Cardiac fibroblast (primary cell): ENCODE measurements at regions not wholly inside any gene's neighbourhood (a gene's known extent, or its start where the extent isn't known, plus 50 kb on each side); places are given as distances from the start of the nearest gene placed in this dataset.

Experiments
- DNase-seq, 2 donors: peaks; one replicate each; pipeline versions ENCODE4 v3.0.0 to v3.0.0-alpha.2; 2010; ENCODE audit warnings: low read depth in 2 of 2
- H3K4me3 ChIP-seq, 2 donors: replicated peaks in 1 of 2; 1 replicate in 1 of 2; 2 replicates in 1 of 2; pipeline ENCODE4 v1.5.1; 2011; ENCODE audit warnings: low read depth in 2 of 2, low read length in 2 of 2, mild to moderate bottlenecking in 2 of 2, moderate library complexity in 1 of 2
- TF ChIP-seq, protein P1 (sequence below): IDR thresholded peaks from one replicate; pipeline ENCODE4 v1.5.1; 2011; ENCODE audit warnings: low read depth, mild to moderate bottlenecking, low read length, inconsistent platforms

DNA sequence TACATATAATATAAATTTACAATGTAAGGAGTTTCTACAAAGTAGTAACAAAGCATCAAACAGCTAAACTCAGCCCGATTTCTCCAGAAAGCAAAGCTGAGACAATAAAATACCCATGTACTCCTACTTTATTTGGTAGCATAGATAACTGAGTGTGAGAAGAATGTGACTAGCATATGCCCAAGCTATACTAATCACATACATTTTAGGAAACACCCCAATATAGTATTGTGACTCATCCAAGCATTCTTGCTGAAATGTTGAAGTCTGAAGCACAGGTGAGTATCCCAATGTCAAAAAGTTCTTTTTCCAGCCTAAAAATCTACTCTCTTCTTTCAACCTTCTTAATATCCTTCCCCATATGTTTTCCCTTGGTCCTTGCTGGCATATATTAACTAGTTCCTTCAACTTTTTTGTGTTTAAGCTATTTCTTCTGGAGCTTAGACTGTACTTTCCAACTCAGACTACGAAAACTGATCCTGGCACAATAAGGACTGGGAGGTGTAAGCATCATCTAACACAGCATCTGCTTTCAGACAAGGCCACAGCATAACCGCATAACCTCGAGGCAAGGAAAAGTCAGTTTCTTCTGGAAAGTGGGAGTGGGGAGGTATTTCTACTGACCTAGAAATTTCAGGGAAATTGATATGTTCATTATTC lies 163.0 kb upstream of the RNPC3 start:
- DNase-seq = no peak

DNA sequence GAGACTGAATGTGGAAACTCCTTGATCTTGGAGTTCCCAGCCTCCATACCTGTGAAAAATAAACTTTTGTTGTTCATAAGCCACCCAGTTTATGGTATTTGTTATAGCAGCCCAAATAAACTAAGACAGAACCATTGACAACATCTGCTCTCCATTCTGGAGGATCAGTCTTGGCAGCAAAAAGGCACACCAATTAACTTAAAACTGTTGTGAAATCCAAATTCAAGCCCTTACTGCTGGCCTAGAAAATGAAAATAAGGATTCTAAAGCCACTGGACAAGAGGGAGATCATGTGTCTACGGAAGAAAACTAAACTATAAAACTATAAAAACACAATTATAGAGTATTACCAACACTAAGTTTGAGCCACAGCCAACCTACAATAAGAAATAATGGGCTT lies 172.1 kb upstream of the RNPC3 start:
- no peak overlapping the region for H3K4me3 ChIP-seq
- DNase-seq = no peak
- TF ChIP-seq, protein P1, sequence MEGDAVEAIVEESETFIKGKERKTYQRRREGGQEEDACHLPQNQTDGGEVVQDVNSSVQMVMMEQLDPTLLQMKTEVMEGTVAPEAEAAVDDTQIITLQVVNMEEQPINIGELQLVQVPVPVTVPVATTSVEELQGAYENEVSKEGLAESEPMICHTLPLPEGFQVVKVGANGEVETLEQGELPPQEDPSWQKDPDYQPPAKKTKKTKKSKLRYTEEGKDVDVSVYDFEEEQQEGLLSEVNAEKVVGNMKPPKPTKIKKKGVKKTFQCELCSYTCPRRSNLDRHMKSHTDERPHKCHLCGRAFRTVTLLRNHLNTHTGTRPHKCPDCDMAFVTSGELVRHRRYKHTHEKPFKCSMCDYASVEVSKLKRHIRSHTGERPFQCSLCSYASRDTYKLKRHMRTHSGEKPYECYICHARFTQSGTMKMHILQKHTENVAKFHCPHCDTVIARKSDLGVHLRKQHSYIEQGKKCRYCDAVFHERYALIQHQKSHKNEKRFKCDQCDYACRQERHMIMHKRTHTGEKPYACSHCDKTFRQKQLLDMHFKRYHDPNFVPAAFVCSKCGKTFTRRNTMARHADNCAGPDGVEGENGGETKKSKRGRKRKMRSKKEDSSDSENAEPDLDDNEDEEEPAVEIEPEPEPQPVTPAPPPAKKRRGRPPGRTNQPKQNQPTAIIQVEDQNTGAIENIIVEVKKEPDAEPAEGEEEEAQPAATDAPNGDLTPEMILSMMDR = no peak

More for the DNA sequence above, 163.0 kb upstream of the RNPC3 start:
- TF ChIP-seq, protein P1 = no peak
- H3K4me3 ChIP-seq = no peak overlapping the region

DNA sequence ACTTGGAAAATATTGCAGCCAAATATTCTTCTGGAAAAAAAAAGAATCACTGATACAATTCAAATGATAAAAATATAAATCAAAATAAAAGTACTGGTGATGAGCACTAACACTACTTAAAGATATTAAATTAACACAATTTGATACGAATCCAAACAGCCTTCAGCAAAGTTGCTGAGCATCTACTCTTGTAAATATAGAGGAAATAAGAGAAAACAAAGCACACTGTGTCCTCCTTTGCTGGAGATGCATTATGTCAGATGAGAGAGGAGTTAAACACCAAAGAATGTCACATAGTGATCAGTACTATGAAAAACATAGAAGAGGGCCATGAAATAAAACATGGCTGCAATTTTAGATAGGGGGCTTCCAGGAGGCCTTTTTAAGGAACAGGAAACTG lies 177.4 kb upstream of the RNPC3 start:
- no peak overlapping the region for H3K4me3 ChIP-seq
- TF ChIP-seq, protein P1 = no peak
- DNase-seq = no peak

DNA sequence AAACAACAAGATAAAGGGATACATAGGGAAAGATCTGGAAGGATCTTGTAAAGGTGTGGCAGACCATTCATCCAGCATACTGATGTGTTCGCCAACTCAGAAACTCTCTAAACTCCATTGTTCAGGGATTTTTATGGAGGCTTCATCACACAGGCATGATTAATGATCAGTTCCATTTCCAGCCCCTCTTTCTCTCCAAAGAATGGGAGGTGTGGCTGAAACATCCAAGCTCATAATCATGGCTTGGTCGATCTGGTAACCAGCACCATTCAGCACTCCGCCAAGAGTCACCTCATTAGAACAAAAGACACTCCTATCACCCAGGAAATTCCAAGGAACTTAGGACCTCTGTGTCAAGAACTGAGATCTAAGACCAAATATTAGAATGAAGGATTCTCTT lies 180.6 kb upstream of the RNPC3 start:
- TF ChIP-seq, protein P1 = no peak
- H3K4me3 ChIP-seq = no peak overlapping the region
- DNase-seq = no peak

DNA sequence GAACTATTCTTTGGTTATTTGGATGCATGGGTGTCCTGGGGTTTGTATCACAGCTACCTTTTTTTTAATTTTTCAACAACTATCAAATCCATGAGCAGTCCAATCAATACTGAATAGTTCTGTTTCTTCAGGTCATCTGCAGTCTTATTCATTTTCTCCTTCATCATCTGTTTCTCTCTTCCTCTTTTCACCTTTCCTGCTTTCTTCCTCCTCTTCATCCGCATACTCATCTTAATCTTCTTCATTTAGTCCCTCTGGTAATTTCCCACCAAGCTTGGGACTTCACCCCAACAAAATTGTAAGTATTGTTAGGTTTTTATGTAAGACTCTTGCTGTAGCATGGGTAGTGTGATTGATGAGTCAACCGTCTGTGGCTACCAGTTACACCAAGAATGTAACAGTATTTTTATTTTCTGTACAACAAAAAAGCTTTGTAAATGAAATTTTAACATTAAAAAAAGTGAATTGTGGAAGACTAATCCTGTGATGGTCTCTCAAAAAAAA lies 184.1 kb upstream of the RNPC3 start:
- H3K4me3 ChIP-seq = no peak overlapping the region
- DNase-seq = no peak
- TF ChIP-seq, protein P1 = no peak

DNA sequence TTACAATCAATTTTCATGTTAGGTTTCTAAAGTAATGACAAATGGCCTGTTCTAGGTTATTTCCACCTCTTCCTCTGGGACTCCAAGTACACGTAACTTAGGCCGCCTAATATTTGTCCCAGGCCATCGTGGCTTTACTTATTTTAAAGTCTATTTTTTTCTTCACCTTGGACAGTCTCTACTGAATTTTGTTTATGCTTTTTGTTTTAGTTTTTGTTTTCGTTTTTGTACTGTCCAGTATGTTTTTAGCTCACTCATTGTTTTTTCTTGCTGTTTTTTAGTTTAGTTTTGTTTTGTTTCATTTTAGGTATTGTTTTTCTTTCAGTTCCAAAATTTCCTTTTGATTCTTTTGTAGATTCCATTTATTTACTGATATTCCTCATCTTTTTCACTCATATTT lies 187.7 kb upstream of the RNPC3 start:
- TF ChIP-seq, protein P1 = no peak
- no peak for DNase-seq
- H3K4me3 ChIP-seq = no peak overlapping the region

DNA sequence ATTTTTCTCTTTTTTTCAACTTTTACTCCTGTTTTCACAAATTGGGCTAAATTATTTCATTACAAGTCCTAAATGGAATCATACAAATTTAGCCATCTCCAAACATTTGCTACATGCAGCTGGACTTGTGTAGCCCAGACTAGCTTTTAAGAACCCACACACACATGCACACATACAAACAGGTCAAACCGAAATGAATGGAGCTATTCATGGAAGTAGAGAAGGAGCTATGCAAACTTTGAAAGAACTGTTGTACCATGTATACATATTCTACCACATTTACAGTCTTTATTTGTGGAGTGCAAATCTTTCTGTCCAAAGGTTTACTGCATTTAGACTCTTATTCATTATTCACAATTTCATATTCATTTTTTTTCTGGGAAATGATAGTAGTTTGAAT lies 189.1 kb upstream of the RNPC3 start:
- TF ChIP-seq, protein P1 = no peak
- no peak for DNase-seq
- no peak overlapping the region for H3K4me3 ChIP-seq
